Trophoblast cell (in vitro differentiated cells and primary cell): ENCODE measurements at regions not wholly inside any gene's neighbourhood (a gene's known extent, or its start where the extent isn't known, plus 50 kb on each side); places are given as distances from the start of the nearest gene placed in this dataset.

Experiments used
- DNase-seq, 2 donors: peaks; one replicate each; pipeline ENCODE4 v3.0.0-alpha.2; 2016
- H2AFZ ChIP-seq: 2 replicates; pipeline ENCODE4 v1.6.1; 2013; ENCODE audit warnings: low read length, moderate library complexity, mild to moderate bottlenecking; ENCODE audit not compliant: insufficient read depth, poor library complexity
- H2AK5ac ChIP-seq: 2 replicates; pipeline ENCODE4 v1.6.1; 2013; ENCODE audit warnings: mild to moderate bottlenecking, low read length
- H2BK120ac ChIP-seq: 2 replicates; pipeline ENCODE4 v1.6.1; 2013; ENCODE audit warnings: low read length, mild to moderate bottlenecking, moderate library complexity; ENCODE audit not compliant: insufficient read depth, poor library complexity
- H2BK12ac ChIP-seq: 2 replicates; pipeline ENCODE4 v1.6.1; 2013; ENCODE audit warnings: mild to moderate bottlenecking, low read length, moderate library complexity
- H2BK5ac ChIP-seq: 2 replicates; pipeline ENCODE4 v1.6.1; 2013; ENCODE audit warnings: low read length, low read depth, moderate library complexity, mild to moderate bottlenecking; ENCODE audit not compliant: poor library complexity
- H3K14ac ChIP-seq: 2 replicates; pipeline ENCODE4 v1.6.1; 2013; ENCODE audit warnings: mild to moderate bottlenecking, low read length
- H3K18ac ChIP-seq: 2 replicates; pipeline ENCODE4 v1.6.1; 2013; ENCODE audit warnings: mild to moderate bottlenecking, low read length
- H3K23ac ChIP-seq: 2 replicates; pipeline ENCODE4 v1.6.1; 2013; ENCODE audit warnings: low read length
- H3K27ac ChIP-seq: 2 replicates; pipeline ENCODE4 v1.5.1; 2013; ENCODE audit warnings: low read depth, mild to moderate bottlenecking, inconsistent platforms, low read length, moderate library complexity
- H3K27me3 ChIP-seq: 2 replicates; pipeline ENCODE4 v1.6.1; 2013; ENCODE audit warnings: inconsistent platforms, mild to moderate bottlenecking, low read length, moderate library complexity; ENCODE audit not compliant: insufficient read depth
- H3K36me3 ChIP-seq, 2 experiments: 1 replicate in 1 of 2; 2 replicates in 1 of 2; pipeline ENCODE4 v1.6.1; 2013; ENCODE audit warnings: low read length in 2 of 2, mild to moderate bottlenecking in 2 of 2, moderate library complexity in 1 of 2; ENCODE audit not compliant: insufficient read depth in 2 of 2, control insufficient read depth in 1 of 2
- H3K4ac ChIP-seq: 2 replicates; pipeline ENCODE4 v1.6.1; 2013; ENCODE audit warnings: low read depth, mild to moderate bottlenecking, low read length, moderate library complexity
- H3K4me1 ChIP-seq, 2 experiments: 1 replicate in 1 of 2; 2 replicates in 1 of 2; pipeline ENCODE4 v1.6.1; 2013; ENCODE audit warnings: low read length in 2 of 2, mild to moderate bottlenecking in 2 of 2, moderate library complexity in 1 of 2; ENCODE audit not compliant: insufficient read depth in 2 of 2, control insufficient read depth in 1 of 2
- H3K4me2 ChIP-seq: 2 replicates; pipeline ENCODE4 v1.6.1; 2013; ENCODE audit warnings: inconsistent platforms, mild to moderate bottlenecking, low read length, moderate library complexity
- H3K4me3 ChIP-seq: 2 replicates; pipeline ENCODE4 v1.5.1; 2013; ENCODE audit warnings: mild to moderate bottlenecking, low read depth, low read length, inconsistent platforms
- H3K79me1 ChIP-seq: one replicate; pipeline ENCODE4 v1.6.1; 2013; ENCODE audit warnings: low read length
- H3K79me2 ChIP-seq: 2 replicates; pipeline ENCODE4 v1.6.1; 2013; ENCODE audit warnings: low read length, mild to moderate bottlenecking; ENCODE audit not compliant: control insufficient read depth, insufficient read depth, poor library complexity
- H3K9ac ChIP-seq: 2 replicates; pipeline ENCODE4 v1.6.1; 2013; ENCODE audit warnings: mild to moderate bottlenecking, low read length
- H3K9me3 ChIP-seq: 2 replicates; pipeline ENCODE4 v1.6.1; 2013; ENCODE audit warnings: low read depth, mild to moderate bottlenecking, control low read depth, inconsistent platforms, low read length; ENCODE audit not compliant: insufficient read depth
- H4K12ac ChIP-seq: 2 replicates; pipeline ENCODE4 v1.6.1; 2013; ENCODE audit warnings: low read depth, mild to moderate bottlenecking, low read length, moderate library complexity
- H4K8ac ChIP-seq: 2 replicates; pipeline ENCODE4 v1.6.1; 2013; ENCODE audit warnings: low read depth, mild to moderate bottlenecking, low read length, moderate library complexity
- H4K91ac ChIP-seq: one replicate; pipeline ENCODE4 v1.6.1; 2013; ENCODE audit warnings: low read depth, mild to moderate bottlenecking, low read length, moderate library complexity
- WGBS: extraction: QIAGEN DNeasy Blood & Tissue Kit; methylation state at CpG from one replicate; pipeline ENCODE4 v1.1.7; 2013; ENCODE audit warnings: missing lambda C conversion rate; ENCODE audit not compliant: insufficient read length, insufficient coverage; ENCODE audit errors: extremely low coverage; 5-methylcytosine and 5-hydroxymethylcytosine counted together

GRCh38 chr3:56928379-56929068 lies 126.8 kb upstream of the ARHGEF3 start:
- Histone ChIP-seq H3K4me1 (peaks cover 26 to 38% of the 10 kb centered on the region in 2 experiments), H2BK5ac (peak overlapping the region; percentile 75), H3K14ac (peak overlapping the region; percentile 62), H3K9me3 (peaks cover 2% of the 10 kb centered on the region), H2BK12ac (peak overlapping the region; percentile 86), H2AFZ (no peak overlapping the region), H4K8ac (peak overlapping the region; percentile 3), H3K4me2 (peak overlapping the region; percentile 0), H3K27me3 (no peaks in the 10 kb centered on the region), H3K23ac (no peak overlapping the region), H4K91ac (peak overlapping the region; percentile 33), H3K79me1 (peaks cover 27% of the 10 kb centered on the region), H4K12ac (no peak overlapping the region), H3K18ac (peak overlapping the region; percentile 28), H3K4me3 (no peak overlapping the region), H3K36me3 (no peaks in the 10 kb centered on the region), H3K27ac (peak overlapping the region; percentile 82), H2AK5ac (peak overlapping the region; percentile 38), H3K9ac (no peak overlapping the region), H3K79me2 (peaks cover 2% of the 10 kb centered on the region), H3K4ac (peak overlapping the region; percentile 13), H2BK120ac (peak overlapping the region; percentile 12)
- WGBS, result no CpG with 5 or more reads among the region's 3 CpGs
- DNase-seq, result peak; percentile 29 to 52

- H3K9me3 ChIP-seq, result peaks cover 2% of the 10 kb centered on the region
- H2AK5ac ChIP-seq, result peak overlapping the region; percentile 38
- H3K4me2 ChIP-seq, result no peak overlapping the region
- peak overlapping the region; percentile 12 for H2BK120ac ChIP-seq
- no peak overlapping the region for H4K12ac ChIP-seq
- no peak overlapping the region for H3K4me3 ChIP-seq
- peak overlapping the region; percentile 86 for H2BK12ac ChIP-seq
- no peaks in the 10 kb centered on the region for H3K36me3 ChIP-seq
- no peak overlapping the region for H3K23ac ChIP-seq
- no peak overlapping the region for H3K9ac ChIP-seq
- H3K4ac ChIP-seq, result peak overlapping the region; percentile 13
- peak overlapping the region; percentile 82 for H3K27ac ChIP-seq
- peak overlapping the region; percentile 62 for H3K14ac ChIP-seq
- H4K91ac ChIP-seq, result peak overlapping the region; percentile 33
- peaks cover 26 to 38% of the 10 kb centered on the region in 2 experiments for H3K4me1 ChIP-seq
- peaks cover 27% of the 10 kb centered on the region for H3K79me1 ChIP-seq
- no CpG with 5 or more reads among the region's 2 CpGs for WGBS
- peak overlapping the region; percentile 28 for H3K18ac ChIP-seq
- peak overlapping the region; percentile 3 for H4K8ac ChIP-seq
- no peak overlapping the region for H2AFZ ChIP-seq
- peaks cover 2% of the 10 kb centered on the region for H3K79me2 ChIP-seq
- no peaks in the 10 kb centered on the region for H3K27me3 ChIP-seq
- H2BK5ac ChIP-seq, result peak overlapping the region; percentile 75
- DNase-seq, result no peak
Observed at GRCh38 chr3:56927855-56928254, 126.1 kb upstream of the ARHGEF3 start.

- H3K18ac ChIP-seq, result no peak overlapping the region
- H3K4me3 ChIP-seq, result no peak overlapping the region
- no peak overlapping the region for H2BK5ac ChIP-seq
- H2BK120ac ChIP-seq, result no peak overlapping the region
- H3K9me3 ChIP-seq, result peaks cover 2% of the 10 kb centered on the region
- no CpG with 5 or more reads among the region's 2 CpGs for WGBS
- H2AK5ac ChIP-seq, result no peak overlapping the region
- H2AFZ ChIP-seq, result peak overlapping the region; percentile 17
- no peak overlapping the region for H3K23ac ChIP-seq
- no peak overlapping the region for H4K12ac ChIP-seq
- H3K4me1 ChIP-seq, result peaks cover 26 to 38% of the 10 kb centered on the region in 2 experiments
- H3K79me2 ChIP-seq, result peaks cover 2% of the 10 kb centered on the region
- no peak overlapping the region for H3K9ac ChIP-seq
- H3K4me2 ChIP-seq, result no peak overlapping the region
- H3K36me3 ChIP-seq, result no peaks in the 10 kb centered on the region
- DNase-seq, result no peak
- H3K14ac ChIP-seq, result no peak overlapping the region
- no peaks in the 10 kb centered on the region for H3K27me3 ChIP-seq
- peaks cover 27% of the 10 kb centered on the region for H3K79me1 ChIP-seq
- H2BK12ac ChIP-seq, result no peak overlapping the region
- H4K8ac ChIP-seq, result no peak overlapping the region
- no peak overlapping the region for H4K91ac ChIP-seq
- no peak overlapping the region for H3K4ac ChIP-seq
- peak overlapping the region; percentile 24 for H3K27ac ChIP-seq
Observed at GRCh38 chr3:56926947-56927282, 125.2 kb upstream of the ARHGEF3 start.

GRCh38 chr3:56926243-56926946 lies 124.6 kb upstream of the ARHGEF3 start:
- peak in 1 of 2 donors; percentile 4 for DNase-seq
- Histone ChIP-seq H3K27ac (peak overlapping the region; percentile 13), H3K79me2 (peaks cover 2% of the 10 kb centered on the region), H3K36me3 (no peaks in the 10 kb centered on the region), H3K18ac (peak overlapping the region; percentile 39), H3K9me3 (peaks cover 2% of the 10 kb centered on the region), H3K79me1 (peaks cover 27% of the 10 kb centered on the region), H3K27me3 (no peaks in the 10 kb centered on the region), H2BK5ac (peak overlapping the region; percentile 25), H3K14ac (peak overlapping the region; percentile 31), H3K4me1 (peaks cover 26 to 38% of the 10 kb centered on the region in 2 experiments), H3K4ac (peak overlapping the region; percentile 56), H3K23ac (no peak overlapping the region), H3K4me2 (no peak overlapping the region), H3K9ac (no peak overlapping the region), H2BK12ac (peak overlapping the region; percentile 90), H4K8ac (peak overlapping the region; percentile 42), H2AFZ (peak overlapping the region; percentile 30), H3K4me3 (no peak overlapping the region), H2AK5ac (peak overlapping the region; percentile 90), H2BK120ac (peak overlapping the region; percentile 86), H4K91ac (peak overlapping the region; percentile 79), H4K12ac (no peak overlapping the region)
- no CpG with 5 or more reads among the region's 3 CpGs for WGBS
